ENCODE measurements at regions not wholly inside any gene's neighbourhood (a gene's known extent, or its start where the extent isn't known, plus 50 kb on each side); places are given as distances from the start of the nearest gene placed in this dataset.

DNA sequence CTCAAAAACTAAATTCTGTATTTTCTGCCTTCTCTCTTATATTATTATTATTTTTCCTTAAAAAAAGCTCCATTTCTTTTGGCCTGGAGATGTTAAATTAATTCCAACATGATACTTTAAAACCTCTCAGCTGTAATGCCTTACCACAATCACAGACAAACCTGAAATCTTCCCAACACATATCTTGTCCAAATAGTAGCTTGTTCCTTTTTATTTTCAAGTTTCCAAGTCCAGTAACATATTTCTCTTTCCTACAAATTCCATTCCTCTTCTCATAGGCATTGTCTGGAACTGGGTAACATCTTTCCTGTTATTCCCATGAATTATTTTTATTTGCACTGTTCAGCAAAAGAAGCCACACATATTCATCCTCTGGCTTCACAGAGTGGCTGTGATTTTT, 137.0 kb downstream of the SLITRK6 start:
- no peak for DNase-seq

DNA sequence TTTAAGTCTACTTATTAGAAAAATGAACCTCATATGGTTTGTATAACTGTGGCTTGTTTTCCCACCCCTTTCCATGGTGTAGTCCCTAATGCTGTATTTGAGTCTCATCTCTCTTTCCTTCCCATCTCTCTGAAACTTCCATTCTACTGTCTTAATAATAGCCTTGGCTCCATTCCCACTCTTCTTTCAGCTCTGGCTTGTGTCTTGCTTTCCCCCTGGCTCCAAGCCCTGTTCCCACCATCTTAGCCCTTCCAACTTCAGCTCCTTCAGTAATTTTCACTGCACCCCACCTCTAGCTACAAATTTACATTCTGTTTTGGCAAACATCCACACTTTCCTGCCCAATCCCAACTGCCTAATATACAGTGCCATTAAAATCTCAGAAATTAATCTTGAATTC, 137.5 kb downstream of the SLITRK6 start:
- DNase-seq = no peak

DNA sequence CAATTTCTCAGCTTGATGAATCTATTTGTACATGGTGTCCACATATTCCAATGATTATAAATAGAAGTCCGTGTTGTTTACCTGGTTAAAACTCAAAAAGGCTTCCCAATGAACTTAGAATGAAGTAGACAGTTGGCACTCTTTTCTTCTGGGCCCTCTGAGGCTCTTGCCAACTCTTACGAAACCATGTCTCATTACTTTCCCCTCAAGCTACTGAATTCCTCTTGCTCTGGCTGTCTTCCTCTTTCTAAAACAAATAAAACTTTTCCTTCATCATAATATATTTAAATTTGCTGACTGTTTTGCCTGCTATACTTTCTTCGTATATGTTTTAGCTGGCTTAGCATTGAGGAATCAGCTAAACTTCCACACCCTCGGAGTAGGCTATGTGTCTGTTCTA, 139.7 kb downstream of the SLITRK6 start:
- DNase-seq = no peak

DNA sequence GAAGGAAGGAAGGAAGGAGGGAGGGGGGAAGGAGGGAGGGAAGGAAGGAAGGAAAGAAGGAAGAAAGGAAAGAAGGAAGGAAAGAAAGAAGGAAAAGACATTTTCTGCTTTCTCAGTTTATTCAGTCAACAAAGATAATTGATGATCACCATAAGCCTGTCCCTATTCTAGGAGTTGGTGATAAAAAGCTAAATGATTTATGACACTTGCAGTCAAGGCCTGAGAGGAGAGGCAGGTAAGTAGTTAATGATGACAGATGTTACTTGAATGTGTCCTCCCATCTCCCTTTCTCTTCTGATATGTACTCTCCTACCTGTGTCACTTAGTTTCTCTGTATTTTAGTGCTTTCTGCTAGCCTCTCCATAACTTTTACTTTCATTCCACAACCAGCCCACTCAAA, 141.3 kb downstream of the SLITRK6 start:
- DNase-seq = no peak

DNA sequence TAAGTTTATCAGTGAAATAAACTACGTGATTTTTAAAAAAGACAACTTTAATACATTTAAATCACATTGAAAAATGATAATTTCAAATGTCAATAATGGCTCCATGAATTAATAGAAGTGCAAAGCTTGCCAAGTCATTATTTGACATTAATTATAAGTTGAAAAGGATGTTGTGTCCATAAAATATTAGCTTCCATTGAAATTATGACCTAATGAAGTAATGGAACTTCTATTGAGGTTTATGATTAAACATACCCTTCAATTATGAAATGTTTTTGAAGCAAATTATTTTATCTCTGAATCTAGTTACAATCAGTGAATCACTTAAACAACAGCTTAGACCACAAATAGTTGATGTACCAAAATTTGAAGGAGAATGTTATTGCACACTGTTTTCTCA, 144.2 kb downstream of the SLITRK6 start:
- no peak for DNase-seq

DNA sequence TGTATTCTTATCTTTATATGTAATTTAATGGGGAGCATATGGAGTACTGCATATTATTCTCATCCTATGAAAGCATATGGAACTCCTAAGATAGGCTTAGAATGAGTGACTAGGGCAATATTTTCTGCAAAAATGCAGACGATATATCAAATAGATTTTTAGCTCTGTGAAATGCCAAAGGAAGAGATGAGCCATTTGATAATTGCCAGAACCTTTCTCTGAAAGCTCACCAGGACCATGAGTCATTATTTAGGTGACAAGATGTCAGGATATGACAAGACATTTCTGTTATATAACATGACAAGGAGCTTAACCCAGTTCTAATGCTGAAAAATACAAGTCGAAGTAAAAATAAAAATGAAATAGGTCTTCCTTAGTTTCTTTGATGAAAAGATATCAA, 145.0 kb downstream of the SLITRK6 start:
- no peak for DNase-seq

DNA sequence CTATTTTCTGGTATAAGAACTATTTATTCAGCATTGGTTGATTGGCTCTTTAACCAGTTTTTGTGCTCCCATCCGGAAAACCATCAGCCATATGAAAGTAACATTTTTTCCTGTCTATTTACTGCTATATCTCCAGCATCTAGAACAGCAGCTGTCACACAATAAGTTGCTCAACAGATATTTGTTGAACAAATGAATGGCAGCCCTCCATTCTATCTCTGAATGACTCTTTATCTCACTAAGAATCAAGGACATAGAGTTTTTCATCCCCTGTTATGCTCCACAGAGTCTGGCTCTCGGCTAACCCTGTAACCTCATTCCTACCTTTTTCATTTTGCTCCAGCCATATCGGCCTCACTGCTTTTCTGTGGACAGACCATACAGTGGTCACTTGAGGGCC, 145.5 kb downstream of the SLITRK6 start:
- no peak for DNase-seq

DNA sequence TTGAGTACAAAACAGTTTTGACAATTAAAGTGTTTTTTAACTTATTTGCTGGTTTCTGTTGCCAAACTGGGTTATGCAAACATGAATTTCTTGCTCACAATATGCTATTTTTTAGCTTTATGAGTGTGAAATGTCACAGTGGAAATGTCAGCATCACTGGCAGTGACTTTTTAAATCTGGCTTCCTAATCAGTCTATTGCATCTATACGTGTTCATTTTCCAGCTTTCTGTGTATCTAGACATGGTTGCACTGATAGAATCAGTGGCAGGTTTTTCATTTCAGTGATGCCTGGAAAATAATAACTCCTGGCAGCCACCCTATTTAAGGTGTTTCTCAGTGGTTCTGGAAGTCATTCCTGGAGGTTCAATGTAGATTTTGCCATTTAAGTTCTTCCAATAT, 146.7 kb downstream of the SLITRK6 start:
- no peak for DNase-seq

DNA sequence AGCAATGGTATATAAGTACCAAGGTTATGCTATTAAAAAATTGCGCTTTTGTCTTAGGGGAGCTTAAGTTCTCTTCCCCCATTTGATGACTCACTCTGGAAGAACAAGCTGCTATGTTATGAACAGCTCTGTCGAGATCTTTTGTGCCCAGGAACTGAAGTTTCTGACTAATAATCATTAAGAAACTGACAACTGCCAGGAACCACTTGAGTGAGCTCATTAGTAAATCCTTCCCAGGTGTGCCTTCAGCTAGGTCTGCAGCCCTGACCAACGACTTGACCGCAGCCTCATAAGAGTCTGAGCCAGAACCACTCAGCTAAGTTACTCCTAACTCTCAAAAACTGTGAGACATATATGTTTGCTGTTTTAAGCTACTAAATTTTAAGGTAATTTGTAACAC, 147.8 kb downstream of the SLITRK6 start:
- no peak for DNase-seq

DNA sequence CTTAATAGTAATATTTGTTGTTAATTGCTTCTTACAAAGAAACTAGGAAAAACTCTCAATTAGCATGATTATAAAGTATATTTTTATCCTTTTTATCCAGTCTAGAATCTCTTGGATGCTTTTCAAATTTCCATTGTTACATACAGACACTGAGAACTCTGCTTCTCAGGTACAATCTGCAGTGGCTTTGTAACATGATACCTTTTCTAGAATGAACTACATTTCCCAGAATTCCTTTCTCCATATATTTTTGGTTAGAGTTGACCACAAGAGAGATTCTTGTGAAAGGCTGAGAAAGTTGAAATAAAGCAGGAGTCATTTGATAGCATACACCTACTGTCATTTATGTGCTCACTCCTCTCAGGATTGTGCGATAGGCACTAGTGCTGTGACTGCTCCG, 148.6 kb downstream of the SLITRK6 start:
- no peak for DNase-seq

DNA sequence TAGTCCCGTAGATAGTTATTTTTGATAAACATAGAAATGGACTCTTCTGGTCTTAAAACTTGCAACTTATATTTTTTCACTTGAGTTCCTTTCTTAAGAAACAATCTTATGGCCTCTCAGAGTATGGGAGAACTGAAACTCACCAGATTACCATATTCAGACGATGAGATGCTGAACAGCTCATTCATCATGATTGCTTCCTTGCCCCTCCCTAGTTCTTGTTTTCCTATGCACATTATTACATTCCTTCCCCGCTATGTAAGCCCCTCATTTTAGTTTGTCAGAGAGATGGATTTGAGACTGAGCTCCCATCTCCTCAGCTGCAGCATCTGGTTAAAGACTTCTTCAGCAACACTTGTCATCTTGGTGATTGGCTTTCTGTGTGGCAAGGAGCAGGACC, 158.5 kb downstream of the SLITRK6 start:
- DNase-seq = no peak

DNA sequence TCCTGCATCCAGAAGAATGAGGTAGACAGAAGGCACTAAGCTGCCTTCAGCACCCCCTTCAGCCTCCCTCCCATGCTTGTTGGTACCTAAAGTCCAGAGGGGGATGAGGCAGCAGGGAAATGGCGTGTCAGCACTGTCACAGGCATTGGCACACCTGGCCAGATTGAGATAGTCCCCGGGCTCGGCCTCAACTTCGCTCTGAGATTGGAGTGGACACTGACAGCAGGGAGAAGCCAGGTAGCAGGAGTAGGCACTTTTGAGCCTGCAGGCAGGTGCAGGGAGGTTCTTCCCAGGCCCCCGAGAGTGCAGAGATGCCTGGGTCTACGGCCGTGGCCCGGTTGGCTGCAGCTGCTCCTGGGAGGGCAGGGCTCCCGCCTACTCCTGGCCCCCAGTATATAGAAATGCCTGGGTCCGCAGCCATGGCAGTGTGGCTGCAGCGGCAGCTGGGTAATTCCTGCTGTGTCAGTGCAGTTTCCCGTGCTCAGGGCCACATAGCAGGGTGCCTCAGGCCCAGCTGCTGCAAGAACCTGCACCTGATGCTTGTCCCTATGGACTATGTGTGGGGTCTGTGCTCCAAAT, 160.3 kb downstream of the SLITRK6 start:
- no peak for DNase-seq

DNA sequence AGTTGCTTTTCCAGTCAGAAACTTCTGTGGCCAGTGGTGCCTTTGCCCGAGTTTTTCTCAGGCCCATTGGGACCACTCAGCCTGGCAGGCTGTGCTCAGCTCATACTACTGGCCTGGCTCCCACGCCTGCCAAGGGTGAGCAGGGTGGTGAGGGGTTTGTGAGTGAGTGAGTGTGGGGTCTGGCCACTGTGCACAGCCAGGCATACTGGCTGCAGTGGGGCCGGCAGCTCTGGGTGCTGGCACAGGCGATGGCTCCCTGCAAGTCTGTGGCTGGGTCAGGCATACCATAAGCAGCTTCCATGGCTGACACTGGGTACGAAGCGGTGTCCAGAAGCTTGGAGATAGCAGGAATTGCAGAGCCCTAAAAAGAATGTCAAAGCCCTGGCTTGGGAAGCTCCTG, 161.0 kb downstream of the SLITRK6 start:
- no peak for DNase-seq

DNA sequence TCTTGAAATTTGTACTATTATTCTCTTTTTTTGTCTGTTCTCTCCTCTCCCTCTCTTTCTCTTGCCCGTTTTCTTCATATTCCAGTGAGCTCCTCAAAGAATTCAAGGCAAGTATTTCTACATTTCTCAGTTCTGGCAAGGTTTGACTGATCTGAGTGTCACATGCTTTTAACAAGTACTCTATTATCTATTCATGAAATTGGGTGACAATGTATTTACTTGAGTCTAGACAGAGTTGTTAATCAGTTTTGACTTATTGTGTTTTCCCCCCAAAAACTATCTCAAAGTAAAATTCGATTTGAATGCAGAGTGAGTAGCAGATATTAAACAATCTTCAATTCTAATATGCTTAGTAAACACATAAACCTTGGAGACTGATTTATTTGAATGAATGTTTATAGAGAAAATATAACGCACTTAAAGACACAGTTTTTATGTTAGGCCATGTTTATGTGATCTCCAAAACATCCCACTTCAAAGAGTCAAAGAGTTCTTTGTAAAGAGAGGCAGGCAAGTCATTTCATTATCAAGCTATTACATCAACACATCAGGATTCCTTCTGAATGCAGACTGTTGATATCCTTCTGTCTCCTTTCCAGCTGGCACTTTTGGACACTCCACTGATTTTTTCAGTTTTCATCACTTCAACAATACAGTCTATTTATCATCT, 166.6 kb downstream of the SLITRK6 start:
- DNase-seq = no peak

DNA sequence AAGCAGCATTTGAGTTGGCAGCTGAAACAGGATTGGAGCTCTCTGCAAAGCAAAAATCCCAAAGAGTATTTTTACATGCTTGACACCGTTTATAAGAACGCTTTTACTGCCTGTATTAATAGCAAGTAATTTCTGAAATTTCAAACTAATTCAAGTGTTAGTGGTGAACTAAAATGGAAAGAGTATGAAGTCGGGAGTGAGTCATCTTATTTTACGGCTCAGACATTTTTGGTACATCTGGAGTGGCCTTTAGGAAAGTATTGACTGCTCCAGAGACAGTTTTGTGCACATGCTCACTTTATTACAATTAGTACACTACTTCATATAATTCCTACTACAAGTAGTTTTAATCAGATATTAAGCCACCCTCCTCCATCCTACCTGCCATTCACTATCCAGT, 167.4 kb downstream of the SLITRK6 start:
- DNase-seq = no peak

DNA sequence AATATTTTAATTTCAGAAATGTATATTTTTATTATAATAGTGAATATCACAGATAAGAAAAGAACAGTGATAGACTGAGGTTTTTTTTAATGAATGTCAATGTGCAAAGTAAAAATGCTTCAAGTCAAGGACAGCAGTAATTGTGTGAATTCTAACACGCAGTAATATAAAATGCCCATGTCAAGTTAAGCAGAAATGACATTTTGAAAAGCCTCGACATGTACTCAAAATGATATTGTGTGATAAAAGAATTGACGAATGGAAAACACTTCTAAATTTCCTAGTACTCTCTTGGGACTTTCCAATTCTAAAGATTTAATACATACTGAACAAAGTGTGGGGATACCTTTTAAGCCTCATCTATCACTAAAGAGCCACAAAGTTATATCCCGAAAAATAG, 172.6 kb downstream of the SLITRK6 start:
- DNase-seq = no peak

DNA sequence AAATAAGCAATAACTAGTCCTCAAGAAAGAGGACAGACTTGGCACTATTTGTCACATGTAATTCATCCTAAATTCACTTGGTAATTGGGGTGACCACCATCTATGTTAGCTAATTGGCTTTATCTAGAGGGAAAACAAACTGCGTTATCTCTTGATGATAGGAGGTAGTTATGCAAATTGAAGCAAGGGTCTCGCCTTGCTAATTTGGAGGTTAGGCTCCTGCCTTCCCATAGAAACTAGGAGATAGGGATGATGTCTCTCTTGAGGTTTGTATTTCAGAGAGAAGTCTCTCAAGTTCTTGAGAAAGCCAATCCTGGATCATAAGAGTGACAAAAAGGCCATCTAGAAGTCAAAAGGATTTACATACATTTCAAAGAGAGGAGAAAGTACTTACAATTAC, 179.9 kb downstream of the SLITRK6 start:
- DNase-seq = no peak

DNA sequence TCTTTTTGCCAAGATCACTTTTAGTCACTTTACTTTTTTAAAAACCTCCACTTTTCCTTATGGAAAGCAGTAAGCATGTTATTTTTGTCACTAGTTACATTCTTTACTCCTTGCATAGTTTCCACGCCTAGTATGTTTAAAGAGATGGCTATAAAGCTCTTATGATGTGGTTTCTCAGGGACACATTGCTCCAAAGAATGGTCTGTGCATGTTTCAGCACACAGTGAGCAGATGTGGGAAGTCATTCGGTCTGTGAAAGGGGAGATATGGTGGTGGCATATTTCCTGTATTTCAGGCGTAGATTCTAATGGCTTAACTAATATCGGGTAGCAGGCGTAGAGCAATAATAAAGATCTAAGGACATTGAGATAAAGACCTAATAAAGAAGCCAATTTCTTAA, 180.7 kb downstream of the SLITRK6 start:
- no peak for DNase-seq

DNA sequence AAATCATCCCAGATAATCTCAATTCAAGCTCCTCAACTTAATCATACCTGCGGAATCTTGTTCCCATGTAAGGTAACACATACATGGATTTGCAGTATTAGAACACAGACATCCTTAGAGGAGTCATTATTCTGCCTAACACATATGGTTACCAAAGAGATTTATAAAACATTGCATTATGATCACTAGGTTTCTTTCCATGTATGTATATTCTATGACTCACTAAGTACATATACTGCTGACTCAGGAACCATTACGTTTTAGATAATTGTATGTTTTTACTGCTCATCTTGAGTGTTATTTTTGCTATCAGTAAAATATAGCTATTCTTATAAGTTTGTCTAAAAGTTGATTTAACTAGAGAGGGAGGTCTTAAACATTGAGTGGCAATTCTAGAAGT, 182.9 kb downstream of the SLITRK6 start:
- DNase-seq = no peak

DNA sequence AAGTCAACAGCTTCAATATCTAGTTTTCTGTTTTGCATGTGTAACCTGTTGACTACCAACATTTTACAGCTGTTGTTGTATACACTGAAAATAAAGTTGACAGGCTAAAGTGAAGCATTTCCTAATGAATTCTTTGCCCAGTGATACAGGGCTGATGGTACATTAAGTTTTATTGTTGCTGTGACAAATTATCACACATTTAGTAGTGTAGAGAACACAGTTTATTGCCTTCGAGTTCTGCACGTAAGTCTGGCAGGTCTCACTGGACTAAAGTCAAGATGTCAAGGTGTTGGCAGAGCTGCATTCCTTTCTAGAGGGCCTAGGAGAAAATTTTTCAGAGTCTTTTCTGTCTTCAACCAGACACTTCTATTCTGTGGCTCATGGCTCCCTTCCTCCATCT, 184.2 kb downstream of the SLITRK6 start:
- DNase-seq = no peak

DNA sequence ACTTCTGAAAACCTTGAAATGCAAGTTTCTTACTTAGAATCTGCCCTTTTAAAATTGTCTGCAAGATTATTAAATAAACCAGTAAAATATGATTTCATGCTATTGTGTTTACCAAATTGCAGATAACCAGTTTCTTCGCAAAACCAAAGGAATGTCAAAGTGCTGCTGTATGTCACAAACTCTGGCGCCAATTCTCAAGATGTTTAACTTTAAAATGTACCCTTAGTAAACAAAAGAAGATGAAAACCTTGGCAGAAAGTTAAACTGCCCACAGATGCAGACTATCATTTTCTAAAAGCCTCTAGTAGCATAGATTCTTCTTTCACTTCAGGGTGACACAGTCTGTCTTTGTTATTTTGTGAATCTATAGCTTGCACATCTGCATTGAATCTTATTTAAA, 189.2 kb downstream of the SLITRK6 start:
- DNase-seq = no peak

DNA sequence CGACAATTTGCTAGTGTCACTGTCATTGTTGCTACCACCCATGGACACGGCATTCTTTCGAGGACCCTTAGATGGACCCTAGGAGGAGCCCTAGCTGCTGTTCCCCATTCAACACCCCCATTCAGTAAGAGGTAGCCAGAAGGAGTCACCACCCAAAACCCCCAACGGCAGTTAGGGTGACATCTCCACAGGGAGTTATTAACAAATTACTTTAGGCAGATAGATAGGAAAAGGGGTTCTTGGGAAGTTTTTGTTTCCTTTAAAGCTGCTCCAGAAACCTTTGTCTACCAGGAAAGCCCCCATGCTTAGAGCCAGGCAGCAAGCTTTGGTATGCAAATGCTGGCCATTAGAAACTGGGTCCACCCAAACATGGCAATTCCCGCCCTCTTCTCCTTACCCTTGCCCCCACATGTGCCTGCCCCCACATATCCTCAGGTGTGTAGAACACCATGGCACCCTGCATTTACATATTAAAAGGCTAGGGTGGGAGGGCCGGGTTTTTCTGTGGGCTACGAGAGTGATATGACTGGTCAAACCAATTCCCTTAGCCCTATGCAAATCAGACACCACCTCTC, 190.9 kb downstream of the SLITRK6 start:
- DNase-seq = no peak

DNA sequence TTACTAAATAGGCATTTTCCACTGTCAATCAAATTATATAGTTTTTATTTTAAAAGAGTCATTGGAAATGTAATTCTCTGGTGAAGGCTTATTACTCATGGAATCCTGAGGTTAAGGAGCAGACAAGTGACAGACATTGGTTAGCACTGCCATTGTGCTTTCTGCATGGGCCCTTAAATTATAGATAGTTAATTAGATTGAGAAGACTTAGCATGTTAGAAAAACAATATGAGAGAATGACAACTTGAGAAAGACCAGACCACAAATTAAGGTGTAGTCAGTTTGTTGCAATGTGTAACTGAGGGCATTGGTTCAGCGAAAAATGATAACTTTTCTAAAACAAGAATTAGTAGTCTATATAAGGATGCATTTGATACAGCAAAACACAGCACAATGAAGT, 195.5 kb downstream of the SLITRK6 start:
- DNase-seq = no peak

DNA sequence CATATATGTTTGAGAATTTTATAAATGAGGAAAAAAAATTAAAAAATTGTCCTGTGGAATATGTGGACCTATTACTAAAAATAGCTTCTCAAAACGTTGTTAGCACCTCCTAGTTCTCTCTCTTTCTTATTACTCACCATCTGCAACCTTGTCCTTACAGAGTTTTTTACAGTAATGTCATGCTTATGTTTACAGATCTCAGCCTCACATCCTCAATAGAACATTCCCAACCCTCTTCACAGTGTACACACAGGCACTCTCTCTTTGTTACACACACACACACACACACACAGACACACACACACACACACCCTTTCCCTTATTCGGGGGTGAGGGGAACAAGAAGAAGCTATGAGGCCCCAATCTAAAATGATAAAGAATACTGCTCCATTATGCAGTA, 197.7 kb downstream of the SLITRK6 start:
- no peak for DNase-seq

All from T-helper 9 cell (primary cell).